Astrocyte (in vitro differentiated cells and primary cell): ENCODE measurements at regions not wholly inside any gene's neighbourhood (a gene's known extent, or its start where the extent isn't known, plus 50 kb on each side); places are given as distances from the start of the nearest gene placed in this dataset.

Experiments
- CTCF ChIP-seq: IDR thresholded peaks from 2 replicates; pipeline ENCODE4 v1.5.1; 2011; ENCODE audit warnings: low read depth, mild to moderate bottlenecking, inconsistent platforms, low read length, moderate library complexity; ENCODE audit not compliant: insufficient read depth
- EZH2 ChIP-seq: IDR thresholded peaks from 2 replicates; pipeline ENCODE4 v1.6.1; 2012; ENCODE audit warnings: mild to moderate bottlenecking, low read length, inconsistent platforms; ENCODE audit not compliant: insufficient read depth

GRCh38 chr14:65864984-65865383, 452.5 kb downstream of the FUT8 start:
- no peak for TF ChIP-seq CTCF
- no peak for TF ChIP-seq EZH2
